ENCODE measurements at regions not wholly inside any gene's neighbourhood (a gene's known extent, or its start where the extent isn't known, plus 50 kb on each side); places are given as distances from the start of the nearest gene placed in this dataset.
"Not testable (repeated sequence)": the region's sequence is repeated elsewhere in the genome, so short reads cannot be mapped to it uniquely, and the experiment has no call there.

- H3K4me3 ChIP-seq (ENCODE audit: low read length), result no peak overlapping the region
- DNase-seq (ENCODE audit: low read depth, low spot score), result no peak
Observed at GRCh38 chr14:101084436-101084826, 180.9 kb upstream of the RTL1 start.

- no peak overlapping the region for H3K4me3 ChIP-seq (ENCODE audit: low read length)
- no peak for DNase-seq (ENCODE audit: low read depth, low spot score)
Observed at GRCh38 chr14:101086926-101087325, 183.4 kb upstream of the RTL1 start.

GRCh38 chr14:101087614-101088394, 184.3 kb upstream of the RTL1 start:
- no peak overlapping the region for H3K4me3 ChIP-seq (ENCODE audit: low read length)
- no peak for DNase-seq (ENCODE audit: low read depth, low spot score)

- no peak for DNase-seq (ENCODE audit: low read depth, low spot score)
Observed at GRCh38 chr14:101088395-101088667, 184.8 kb upstream of the RTL1 start.

GRCh38 chr14:101088714-101089113, 185.2 kb upstream of the RTL1 start:
- no peak for DNase-seq (ENCODE audit: low read depth, low spot score)
- no peak overlapping the region for H3K4me3 ChIP-seq (ENCODE audit: low read length)

More at GRCh38 chr14:101088395-101088667, 184.8 kb upstream of the RTL1 start:
- no peak overlapping the region for H3K4me3 ChIP-seq (ENCODE audit: low read length)

GRCh38 chr14:101090478-101090877, 187.0 kb upstream of the RTL1 start:
- not testable (repeated sequence) for DNase-seq (ENCODE audit: low read depth, low spot score); H3K4me3 ChIP-seq (ENCODE audit: low read length)

- DNase-seq (ENCODE audit: low read depth, low spot score), result no peak
- H3K4me3 ChIP-seq (ENCODE audit: low read length), result no peak overlapping the region
Observed at GRCh38 chr14:101090976-101091375, 187.5 kb upstream of the RTL1 start.

GRCh38 chr14:101094916-101095315, 191.4 kb upstream of the RTL1 start:
- not testable (repeated sequence) for H3K4me3 ChIP-seq (ENCODE audit: low read length); DNase-seq (ENCODE audit: low read depth, low spot score)

- DNase-seq (ENCODE audit: low read depth, low spot score), result no peak
- H3K4me3 ChIP-seq (ENCODE audit: low read length), result no peak overlapping the region
Observed at GRCh38 chr14:101096551-101096950, 193.0 kb upstream of the RTL1 start.

GRCh38 chr14:101097109-101097793, 193.7 kb upstream of the RTL1 start:
- no peak overlapping the region for H3K4me3 ChIP-seq (ENCODE audit: low read length)
- DNase-seq (ENCODE audit: low read depth, low spot score), result no peak

- no peak for DNase-seq (ENCODE audit: low read depth, low spot score)
- H3K4me3 ChIP-seq (ENCODE audit: low read length), result no peak overlapping the region
Observed at GRCh38 chr14:101098177-101098576, 194.7 kb upstream of the RTL1 start.

- no peak for DNase-seq (ENCODE audit: low read depth, low spot score)
- no peak overlapping the region for H3K4me3 ChIP-seq (ENCODE audit: low read length)
Observed at GRCh38 chr14:101098641-101099040, 195.1 kb upstream of the RTL1 start.

- no peak overlapping the region for H3K4me3 ChIP-seq (ENCODE audit: low read length)
- DNase-seq (ENCODE audit: low read depth, low spot score), result no peak
Observed at GRCh38 chr14:101101456-101102056, 198.0 kb upstream of the RTL1 start.

GRCh38 chr14:101102875-101103274, 199.4 kb upstream of the RTL1 start:
- H3K4me3 ChIP-seq (ENCODE audit: low read length), result no peak overlapping the region
- DNase-seq (ENCODE audit: low read depth, low spot score), result no peak

GRCh38 chr14:101103321-101103901, 199.9 kb upstream of the RTL1 start:
- no peak for DNase-seq (ENCODE audit: low read depth, low spot score)

GRCh38 chr14:101104485-101104884, 201.0 kb upstream of the RTL1 start:
- DNase-seq (ENCODE audit: low read depth, low spot score), result no peak
- no peak overlapping the region for H3K4me3 ChIP-seq (ENCODE audit: low read length)

More at GRCh38 chr14:101103321-101103901, 199.9 kb upstream of the RTL1 start:
- H3K4me3 ChIP-seq (ENCODE audit: low read length), result no peak overlapping the region

- DNase-seq (ENCODE audit: low read depth, low spot score), result no peak
- no peak overlapping the region for H3K4me3 ChIP-seq (ENCODE audit: low read length)
Observed at GRCh38 chr14:101105045-101105444, 201.5 kb upstream of the RTL1 start.

GRCh38 chr14:101108579-101109346, 205.2 kb upstream of the RTL1 start:
- no peak overlapping the region for H3K4me3 ChIP-seq (ENCODE audit: low read length)
- no peak for DNase-seq (ENCODE audit: low read depth, low spot score)

GRCh38 chr14:101109347-101109638, 205.8 kb upstream of the RTL1 start:
- DNase-seq (ENCODE audit: low read depth, low spot score), result no peak
- H3K4me3 ChIP-seq (ENCODE audit: low read length), result no peak overlapping the region
